Sigmoid colon (tissue), 4 donors: ENCODE measurements at regions not wholly inside any gene's neighbourhood (a gene's known extent, or its start where the extent isn't known, plus 50 kb on each side); places are given as distances from the start of the nearest gene placed in this dataset.

Source experiments
- CTCF ChIP-seq, 4 experiments: fragments of 450-650 bp in 3 of 4; fragments of 200-600 bp in 1 of 4; IDR thresholded peaks; one replicate each; pipeline ENCODE4 v1.5.1; 2016 to 2019; ENCODE audit warnings: antibody characterized with exemption in 4 of 4, mild to moderate bottlenecking in 3 of 4, moderate library complexity in 2 of 4
- POLR2A ChIP-seq, 2 donors: fragments of 450-650 bp; IDR thresholded peaks; one replicate each; pipeline ENCODE4 v1.6.1; 2016; ENCODE audit warnings: antibody characterized with exemption in 2 of 2, mild to moderate bottlenecking in 2 of 2, moderate library complexity in 2 of 2
- POLR2AphosphoS5 ChIP-seq, 4 donors: sonication (generic); formaldehyde crosslinking; IDR thresholded peaks; one replicate each; pipeline ENCODE4 v1.6.1; 2017; ENCODE audit warnings: antibody characterized with exemption in 4 of 4

GRCh38 chrX:793216-793770, 162.7 kb downstream of the SHOX start:
- TF ChIP-seq CTCF (IDR thresholded peaks at IDR 0.05) (no peak), POLR2AphosphoS5 (IDR thresholded peaks at IDR 0.05) (no peak), POLR2A (IDR thresholded peaks at IDR 0.05) (no peak)
